Breast epithelium (tissue), 3 donors: ENCODE measurements at regions not wholly inside any gene's neighbourhood (a gene's known extent, or its start where the extent isn't known, plus 50 kb on each side); places are given as distances from the start of the nearest gene placed in this dataset.

Experiments
- CTCF ChIP-seq, 3 donors: fragments of 450-650 bp; IDR thresholded peaks; one replicate each; pipeline ENCODE4 v1.5.1; 2016 to 2017; ENCODE audit warnings: antibody characterized with exemption in 3 of 3, mild to moderate bottlenecking in 3 of 3, moderate library complexity in 3 of 3
- POLR2A ChIP-seq: fragments of 450-650 bp; IDR thresholded peaks from one replicate; pipeline ENCODE4 v1.6.1; 2016; ENCODE audit warnings: antibody characterized with exemption, mild to moderate bottlenecking, moderate library complexity
- POLR2AphosphoS5 ChIP-seq, 3 donors: sonication (generic); formaldehyde crosslinking; IDR thresholded peaks; one replicate each; pipeline ENCODE4 v1.6.1; 2017; ENCODE audit warnings: antibody characterized with exemption in 3 of 3

- TF ChIP-seq POLR2A: no peak
- TF ChIP-seq CTCF (IDR thresholded peaks at IDR 0.05): no peak
- TF ChIP-seq POLR2AphosphoS5 (IDR thresholded peaks at IDR 0.05): no peak
Measured at GRCh38 chr17:68178831-68179230, 69.0 kb upstream of the AMZ2 start.
